SK-N-DZ (cell line): ENCODE measurements at regions not wholly inside any gene's neighbourhood (a gene's known extent, or its start where the extent isn't known, plus 50 kb on each side); places are given as distances from the start of the nearest gene placed in this dataset.

ENCODE experiments used
- DNase-seq: peaks from one replicate; pipeline ENCODE4 v3.0.0-alpha.2; 2015; ENCODE audit warnings: low spot score

- no peak for DNase-seq
Observed at GRCh38 chr3:75985432-75985831, 200.1 kb upstream of the ZNF717 start.

GRCh38 chr3:76010252-76010651 lies 224.9 kb upstream of the ZNF717 start:
- DNase-seq, result no peak

GRCh38 chr3:76011121-76011520 lies 225.8 kb upstream of the ZNF717 start:
- DNase-seq, result no peak

GRCh38 chr3:76015496-76015895 lies 230.1 kb upstream of the ZNF717 start:
- DNase-seq, result peak; percentile 13

- DNase-seq, result no peak
Observed at GRCh38 chr3:76016111-76016510, 230.8 kb upstream of the ZNF717 start.

- DNase-seq, result no peak
Observed at GRCh38 chr3:76016769-76017439, 231.6 kb upstream of the ZNF717 start.

- no peak for DNase-seq
Observed at GRCh38 chr3:76021376-76021775, 236.0 kb upstream of the ZNF717 start.

- peak; percentile 43 for DNase-seq
Observed at GRCh38 chr3:76024640-76025039, 239.3 kb upstream of the ZNF717 start.

- no peak for DNase-seq
Observed at GRCh38 chr3:76025561-76025960, 240.2 kb upstream of the ZNF717 start.

GRCh38 chr3:76026379-76026778 lies 241.0 kb upstream of the ZNF717 start:
- no peak for DNase-seq

- DNase-seq, result no peak
Observed at GRCh38 chr3:76028774-76029173, 243.4 kb upstream of the ZNF717 start.

GRCh38 chr3:76034649-76035048 lies 249.3 kb upstream of the ZNF717 start:
- DNase-seq, result peak; percentile 9

- DNase-seq, result no peak
Observed at GRCh38 chr3:76035117-76035516, 249.8 kb upstream of the ZNF717 start.

- DNase-seq, result no peak
Observed at GRCh38 chr3:76038949-76039348, 253.6 kb upstream of the ZNF717 start.

GRCh38 chr3:76039431-76039830 lies 254.1 kb upstream of the ZNF717 start:
- no peak for DNase-seq

- DNase-seq, result no peak
Observed at GRCh38 chr3:76040946-76041345, 255.6 kb upstream of the ZNF717 start.

- no peak for DNase-seq
Observed at GRCh38 chr3:76043746-76044145, 258.4 kb upstream of the ZNF717 start.

- peak; percentile 45 for DNase-seq
Observed at GRCh38 chr3:76044601-76045600, 259.6 kb upstream of the ZNF717 start.

GRCh38 chr3:76047368-76047767 lies 262.0 kb upstream of the ZNF717 start:
- DNase-seq, result peak; percentile 96

GRCh38 chr3:76049776-76050175 lies 264.4 kb upstream of the ZNF717 start:
- peak; percentile 18 for DNase-seq

- no peak for DNase-seq
Observed at GRCh38 chr3:76051145-76051544, 265.8 kb upstream of the ZNF717 start.

GRCh38 chr3:76054404-76054803 lies 269.1 kb upstream of the ZNF717 start:
- DNase-seq, result no peak

GRCh38 chr3:76061654-76062053 lies 276.3 kb upstream of the ZNF717 start:
- DNase-seq, result no peak
